Activated CD4-positive, alpha-beta T cell treated with anti-CD3 and anti-CD28 coated beads, Interleukin-10, Interleukin-2, amounts not matched to agents 100 ng/mL and 50 ng/mL, durations not matched to agents 16 hours and 8 hours (primary cell): ENCODE measurements at regions not wholly inside any gene's neighbourhood (a gene's known extent, or its start where the extent isn't known, plus 50 kb on each side); places are given as distances from the start of the nearest gene placed in this dataset.
"Not testable (repeated sequence)": the region's sequence is repeated elsewhere in the genome, so short reads cannot be mapped to it uniquely, and the experiment has no call there.

ENCODE experiments used
- DNase-seq: peaks from one replicate; pipeline ENCODE4 v3.0.0-alpha.2; 2020

- no peak for DNase-seq
These were observed 210.6 kb downstream of the DLL1 start for GRCh38 chr6:170080169-170080827.

- DNase-seq = no peak
These were observed 214.3 kb downstream of the DLL1 start for GRCh38 chr6:170076466-170077165.

GRCh38 chr6:170075659-170076223 is 215.1 kb downstream of the DLL1 start:
- no peak for DNase-seq

GRCh38 chr6:170074907-170075306 is 216.0 kb downstream of the DLL1 start:
- DNase-seq = no peak

GRCh38 chr6:170074435-170074834 is 216.4 kb downstream of the DLL1 start:
- no peak for DNase-seq

GRCh38 chr6:170073846-170074245 is 217.0 kb downstream of the DLL1 start:
- no peak for DNase-seq

GRCh38 chr6:170072246-170072645 is 218.6 kb downstream of the DLL1 start:
- DNase-seq = no peak

- DNase-seq = no peak
These were observed 221.3 kb downstream of the DLL1 start for GRCh38 chr6:170069611-170070010.

- DNase-seq = no peak
These were observed 222.4 kb downstream of the DLL1 start for GRCh38 chr6:170068496-170068895.

GRCh38 chr6:170067923-170068360 is 222.9 kb downstream of the DLL1 start:
- DNase-seq = no peak

- no peak for DNase-seq
These were observed 223.7 kb downstream of the DLL1 start for GRCh38 chr6:170067181-170067641.

- no peak for DNase-seq
These were observed 224.2 kb downstream of the DLL1 start for GRCh38 chr6:170066679-170067078.

- DNase-seq = no peak
These were observed 226.9 kb downstream of the DLL1 start for GRCh38 chr6:170063851-170064602.

GRCh38 chr6:170063431-170063830 is 227.4 kb downstream of the DLL1 start:
- DNase-seq = no peak

- no peak for DNase-seq
These were observed 228.0 kb downstream of the DLL1 start for GRCh38 chr6:170062915-170063241.

- DNase-seq = no peak
These were observed 228.5 kb downstream of the DLL1 start for GRCh38 chr6:170062209-170062914.

GRCh38 chr6:170058878-170059485 is 231.9 kb downstream of the DLL1 start:
- no peak for DNase-seq

- DNase-seq = no peak
These were observed 232.7 kb downstream of the DLL1 start for GRCh38 chr6:170057961-170058877.

- no peak for DNase-seq
These were observed 233.7 kb downstream of the DLL1 start for GRCh38 chr6:170057034-170057734.

GRCh38 chr6:170056278-170056711 is 234.6 kb downstream of the DLL1 start:
- DNase-seq = no peak

GRCh38 chr6:170055797-170056196 is 235.1 kb downstream of the DLL1 start:
- not testable (repeated sequence) for DNase-seq
